MCF 10A (cell line): ENCODE measurements at regions not wholly inside any gene's neighbourhood (a gene's known extent, or its start where the extent isn't known, plus 50 kb on each side); places are given as distances from the start of the nearest gene placed in this dataset.

Experiments
- BruUV-seq: library from RNA; stranded (reverse); fragments of 400-500 nt; replicated peaks from 2 replicates; lab custom pipeline; 2021; lab: Mats Ljungman, UMichigan
- CTCF ChIA-PET: fragments of 300-600 bp; sonication (Branson Sonifier 250); formaldehyde crosslinking; extraction: SDS; loops from one replicate; lab custom pipeline; 2021; ENCODE audit warnings: antibody characterized with exemption, inconsistent platforms; lab: Yijun Ruan, JAX
- POLR2A ChIA-PET: fragments of 300-600, 350-650 bp; sonication (Branson Sonifier 250); formaldehyde crosslinking; extraction: SDS; loops from one replicate; lab custom pipeline; 2020; ENCODE audit warnings: antibody characterized with exemption, inconsistent platforms; lab: Yijun Ruan, JAX
- DNase-seq: peaks from one replicate; pipeline ENCODE4 v3.0.0-alpha.2; 2018; ENCODE audit not compliant: unreplicated experiment
- H3K27ac Mint-ChIP-seq: one replicate; pipeline ENCODE4 v1.8.0; 2022; ENCODE audit warnings: mild to moderate bottlenecking, low read depth, mixed read lengths; ENCODE audit not compliant: unreplicated experiment
- H3K27me3 Mint-ChIP-seq: one replicate; pipeline ENCODE4 v1.8.0; 2022; ENCODE audit warnings: mixed read lengths; ENCODE audit not compliant: insufficient read depth, unreplicated experiment
- H3K36me3 Mint-ChIP-seq: one replicate; pipeline ENCODE4 v1.8.0; 2022; ENCODE audit warnings: mild to moderate bottlenecking, moderate library complexity, mixed read lengths; ENCODE audit not compliant: insufficient read depth, unreplicated experiment
- H3K4me1 Mint-ChIP-seq: one replicate; pipeline ENCODE4 v1.8.0; 2022; ENCODE audit warnings: mixed read lengths; ENCODE audit not compliant: insufficient read depth, unreplicated experiment
- H3K4me3 Mint-ChIP-seq: one replicate; pipeline ENCODE4 v1.8.0; 2022; ENCODE audit warnings: mild to moderate bottlenecking, moderate library complexity, mixed read lengths; ENCODE audit not compliant: unreplicated experiment
- H3K9me3 Mint-ChIP-seq: one replicate; pipeline ENCODE4 v1.8.0; 2022; ENCODE audit warnings: mixed read lengths; ENCODE audit not compliant: unreplicated experiment
- CTCF ChIP-seq: fragments of 200-600 bp; IDR thresholded peaks from one replicate; pipeline ENCODE4 v1.8.0; 2022; ENCODE audit warnings: antibody characterized with exemption, mild to moderate bottlenecking; ENCODE audit not compliant: unreplicated experiment
- intact Hi-C: fragments of 100-400 bp; cut with micrococcal nuclease; formaldehyde crosslinking; loops from 2 replicates; pipeline ENCODE4 v1.14.1; 2022

DNA sequence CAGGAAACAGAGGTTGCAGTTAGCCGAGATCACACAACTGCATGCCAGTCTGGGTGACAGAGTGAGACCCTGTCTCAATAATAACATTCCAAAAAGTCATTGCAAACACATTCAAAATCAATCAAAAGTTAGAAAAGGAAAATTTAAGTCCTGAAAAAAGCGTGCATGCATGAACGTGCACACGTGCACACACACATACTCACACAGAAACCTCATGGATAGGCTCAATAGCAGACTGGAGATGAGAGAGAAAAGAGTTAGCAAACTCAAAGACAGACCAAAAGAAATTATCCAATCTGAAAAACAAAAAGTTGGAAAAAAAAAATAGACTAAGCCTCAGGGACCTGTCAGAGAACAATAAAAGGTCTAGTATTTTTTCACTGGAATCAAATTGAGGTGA, 1005.6 kb downstream of the TBC1D22A start:
- H3K27ac Mint-ChIP-seq: no peak overlapping the region
- POLR2A ChIA-PET: no interaction called here

GRCh38 chr22:47767403-47767802, 1005.0 kb downstream of the TBC1D22A start:
- peaks cover 26% of the 10 kb centered on the region for H3K27me3 Mint-ChIP-seq
- ChIA-PET CTCF (interaction anchor here (0.6 kb wide), 1 partner anchor 971 kb away, joined by 4 read pairs; no protein-coding TSS in a partner anchor), POLR2A (no interaction called here)
- BruUV-seq: no TSS peak
- H3K4me1 Mint-ChIP-seq: peaks cover 16% of the 10 kb centered on the region
- H3K36me3 Mint-ChIP-seq: no peaks in the 10 kb centered on the region
- intact Hi-C loops: no loop called here
- peaks cover 4% of the 10 kb centered on the region for H3K9me3 Mint-ChIP-seq
- no peak for TF ChIP-seq CTCF
- no peak overlapping the region for H3K4me3 Mint-ChIP-seq
- no peak for DNase-seq
- no peak overlapping the region for H3K27ac Mint-ChIP-seq

More for the DNA sequence above, 1005.6 kb downstream of the TBC1D22A start:
- no peak for DNase-seq
- Mint-ChIP-seq H3K36me3 (no peaks in the 10 kb centered on the region), H3K27me3 (peaks cover 26% of the 10 kb centered on the region), H3K4me3 (no peak overlapping the region), H3K4me1 (peaks cover 16% of the 10 kb centered on the region), H3K9me3 (no peaks in the 10 kb centered on the region)
- no TSS peak for BruUV-seq
- CTCF ChIA-PET: interaction anchor here (0.6 kb wide), 1 partner anchor 972 kb away, joined by 4 read pairs; no protein-coding TSS in a partner anchor
- TF ChIP-seq CTCF: no peak
- intact Hi-C loops: no loop called here

DNA sequence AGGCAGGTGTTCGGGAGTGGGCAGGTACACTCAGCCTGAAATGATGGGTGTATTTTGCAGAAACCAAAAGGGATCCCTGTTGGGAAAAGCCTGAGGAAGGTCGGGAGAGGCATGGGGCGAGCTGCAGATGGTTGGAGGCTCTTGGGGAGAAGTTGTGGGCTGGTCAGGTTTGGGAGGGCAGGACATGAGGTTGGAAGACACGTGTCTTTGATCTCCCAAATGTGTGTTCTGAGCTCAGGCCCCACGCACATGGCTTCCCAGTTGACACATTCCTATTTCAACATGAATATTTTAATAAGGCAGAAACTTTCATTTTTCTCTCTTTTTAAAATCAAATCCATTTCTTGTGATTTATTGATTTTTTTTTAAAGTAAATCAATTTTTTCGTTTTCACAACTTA, 1003.3 kb downstream of the TBC1D22A start:
- DNase-seq: no peak
- H3K4me3 Mint-ChIP-seq: no peak overlapping the region
- no TSS peak for BruUV-seq
- TF ChIP-seq CTCF: no peak
- ChIA-PET POLR2A (no interaction called here), CTCF (no interaction called here)
- no peak overlapping the region for H3K27ac Mint-ChIP-seq
- H3K9me3 Mint-ChIP-seq: peaks cover 8% of the 10 kb centered on the region
- peaks cover 31% of the 10 kb centered on the region for H3K27me3 Mint-ChIP-seq
- no peaks in the 10 kb centered on the region for H3K36me3 Mint-ChIP-seq
- peaks cover 16% of the 10 kb centered on the region for H3K4me1 Mint-ChIP-seq
- intact Hi-C loops: no loop called here

DNA sequence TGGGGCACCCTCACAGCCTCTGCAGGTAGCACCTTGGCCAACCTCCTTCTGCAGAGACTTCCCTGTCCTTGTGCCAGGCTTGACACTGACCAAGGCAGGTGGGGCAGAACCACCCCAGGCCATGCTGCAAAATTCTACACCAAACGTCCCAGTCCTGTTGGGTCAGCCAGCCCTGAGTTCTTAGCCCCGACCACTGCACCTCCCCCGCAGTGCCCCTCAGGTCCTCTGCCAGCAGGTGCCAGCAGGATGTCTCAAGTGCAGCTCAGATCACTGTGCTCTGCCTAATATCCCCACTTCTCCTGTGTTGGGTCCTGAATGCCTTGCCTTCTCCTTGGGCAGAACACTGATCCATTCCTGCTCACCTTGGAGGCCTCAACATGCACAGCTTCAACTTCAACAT, 999.7 kb downstream of the TBC1D22A start:
- Mint-ChIP-seq H3K9me3 (peaks cover 8% of the 10 kb centered on the region), H3K27me3 (peaks cover 41% of the 10 kb centered on the region), H3K27ac (no peak overlapping the region), H3K36me3 (no peaks in the 10 kb centered on the region), H3K4me1 (peaks cover 10% of the 10 kb centered on the region), H3K4me3 (no peak overlapping the region)
- CTCF ChIA-PET: no interaction called here
- no TSS peak for BruUV-seq
- intact Hi-C loops: no loop called here
- TF ChIP-seq CTCF: no peak
- DNase-seq: no peak
- POLR2A ChIA-PET: no interaction called here
